ENCODE measurements at regions not wholly inside any gene's neighbourhood (a gene's known extent, or its start where the extent isn't known, plus 50 kb on each side); places are given as distances from the start of the nearest gene placed in this dataset.
"Not testable (repeated sequence)": the region's sequence is repeated elsewhere in the genome, so short reads cannot be mapped to it uniquely, and the experiment has no call there.

GRCh38 chr10:47711428-47711827, 52.0 kb downstream of the SYT15B start:
- not testable (repeated sequence) for DNase-seq

- DNase-seq: not testable (repeated sequence)
Observed at GRCh38 chr10:47710443-47710842, 52.9 kb downstream of the SYT15B start.

- DNase-seq: peak; percentile 76
Observed at GRCh38 chr10:47705698-47706414, 57.5 kb downstream of the SYT15B start.

- not testable (repeated sequence) for DNase-seq
Observed at GRCh38 chr10:47701285-47701684, 62.1 kb downstream of the SYT15B start.

- DNase-seq: not testable (repeated sequence)
Observed at GRCh38 chr10:47699854-47700253, 63.5 kb downstream of the SYT15B start.

- not testable (repeated sequence) for DNase-seq
Observed at GRCh38 chr10:47696170-47696569, 67.2 kb downstream of the SYT15B start.

GRCh38 chr10:47695149-47695548, 68.2 kb downstream of the SYT15B start:
- not testable (repeated sequence) for DNase-seq

- not testable (repeated sequence) for DNase-seq
Observed at GRCh38 chr10:47690304-47690703, 73.1 kb downstream of the SYT15B start.

- not testable (repeated sequence) for DNase-seq
Observed at GRCh38 chr10:47683826-47684475, 79.4 kb downstream of the SYT15B start.

- DNase-seq: not testable (repeated sequence)
Observed at GRCh38 chr10:47681638-47681990, 81.8 kb downstream of the SYT15B start.

GRCh38 chr10:47680848-47681637, 82.3 kb downstream of the SYT15B start:
- DNase-seq: not testable (repeated sequence)

- not testable (repeated sequence) for DNase-seq
Observed at GRCh38 chr10:47676102-47676501, 87.3 kb downstream of the SYT15B start.

- not testable (repeated sequence) for DNase-seq
Observed at GRCh38 chr10:47675577-47675976, 87.8 kb downstream of the SYT15B start.

GRCh38 chr10:47673128-47673527, 90.3 kb downstream of the SYT15B start:
- DNase-seq: not testable (repeated sequence)

- DNase-seq: not testable (repeated sequence)
Observed at GRCh38 chr10:47670857-47671256, 92.5 kb downstream of the SYT15B start.

- not testable (repeated sequence) for DNase-seq
Observed at GRCh38 chr10:47661955-47662577, 101.3 kb downstream of the SYT15B start.

GRCh38 chr10:47656732-47657131, 106.7 kb downstream of the SYT15B start:
- DNase-seq: not testable (repeated sequence)

GRCh38 chr10:47654161-47654560, 109.2 kb downstream of the SYT15B start:
- not testable (repeated sequence) for DNase-seq

- not testable (repeated sequence) for DNase-seq
Observed at GRCh38 chr10:47648594-47648993, 114.8 kb downstream of the SYT15B start.

GRCh38 chr10:47647523-47648101, 115.8 kb downstream of the SYT15B start:
- not testable (repeated sequence) for DNase-seq

GRCh38 chr10:47646686-47647273, 116.6 kb downstream of the SYT15B start:
- peak; percentile 32 for DNase-seq

GRCh38 chr10:47626975-47627374, 103.5 kb upstream of the AGAP9 start:
- not testable (repeated sequence) for DNase-seq
